Limb (tissue), 2 donors: ENCODE measurements at regions not wholly inside any gene's neighbourhood (a gene's known extent, or its start where the extent isn't known, plus 50 kb on each side); places are given as distances from the start of the nearest gene placed in this dataset.
"Not testable (repeated sequence)": the region's sequence is repeated elsewhere in the genome, so short reads cannot be mapped to it uniquely, and the experiment has no call there.

Experiments
- DNase-seq, 2 donors: peaks; one replicate each; pipeline ENCODE4 v3.0.0-alpha.2; 2016; ENCODE audit errors: extremely low spot score in 2 of 2

DNA sequence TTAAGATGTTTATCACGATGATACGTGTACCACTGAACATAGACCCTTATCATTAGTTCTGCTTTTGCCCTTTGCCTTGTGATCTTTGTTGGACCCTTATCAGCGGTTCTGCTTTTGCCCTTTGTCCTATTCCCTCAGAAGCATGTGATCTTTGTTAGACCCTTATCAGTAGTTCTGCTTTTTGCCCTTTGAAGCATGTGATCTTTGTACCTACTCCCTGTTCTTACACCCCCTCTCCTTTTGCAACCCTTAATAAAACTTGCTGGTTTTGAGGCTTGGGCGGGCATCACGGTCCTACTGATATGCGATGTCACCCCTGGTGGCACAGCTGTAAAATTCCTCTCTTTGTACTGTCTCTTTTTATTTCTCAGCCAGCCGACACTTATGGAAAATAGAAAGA is 117.0 kb downstream of the SDHAF3 start:
- not testable (repeated sequence) for DNase-seq

DNA sequence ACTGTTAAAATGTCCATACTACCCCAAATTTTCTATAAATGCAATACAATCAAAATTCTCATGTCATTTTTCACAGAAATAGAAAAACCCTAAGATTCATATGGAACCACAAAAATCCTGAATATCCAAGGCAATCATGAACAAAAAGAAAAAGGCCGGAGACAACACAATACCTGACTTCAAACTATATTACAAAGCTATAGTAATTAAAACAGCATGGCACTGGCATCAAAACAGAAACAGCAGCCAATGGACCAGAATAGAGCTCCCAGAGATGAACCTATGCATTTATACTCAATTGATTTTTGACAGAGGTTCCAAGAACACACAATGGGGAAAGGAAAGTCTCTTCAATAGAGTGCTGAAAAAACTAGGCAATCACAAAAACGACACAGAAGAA is 128.8 kb downstream of the SDHAF3 start:
- DNase-seq: no peak

DNA sequence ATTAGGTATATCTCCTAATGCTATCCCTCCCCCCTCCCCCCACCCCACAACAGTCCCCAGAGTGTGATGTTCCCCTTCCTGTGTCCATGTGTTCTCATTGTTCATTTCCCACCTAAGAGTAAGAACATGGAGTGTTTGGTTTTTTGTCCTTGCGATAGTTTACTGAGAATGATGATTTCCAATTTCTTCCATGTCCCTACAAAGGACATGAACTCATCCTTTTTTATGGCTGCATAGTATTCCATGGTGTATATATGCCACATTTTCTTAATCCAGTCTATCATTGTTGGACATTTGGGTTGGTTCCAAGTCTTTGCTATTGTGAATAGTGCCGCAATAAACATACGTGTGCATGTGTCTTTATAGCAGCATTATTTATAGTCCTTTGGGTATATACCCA is 140.7 kb downstream of the SDHAF3 start:
- DNase-seq: not testable (repeated sequence)

DNA sequence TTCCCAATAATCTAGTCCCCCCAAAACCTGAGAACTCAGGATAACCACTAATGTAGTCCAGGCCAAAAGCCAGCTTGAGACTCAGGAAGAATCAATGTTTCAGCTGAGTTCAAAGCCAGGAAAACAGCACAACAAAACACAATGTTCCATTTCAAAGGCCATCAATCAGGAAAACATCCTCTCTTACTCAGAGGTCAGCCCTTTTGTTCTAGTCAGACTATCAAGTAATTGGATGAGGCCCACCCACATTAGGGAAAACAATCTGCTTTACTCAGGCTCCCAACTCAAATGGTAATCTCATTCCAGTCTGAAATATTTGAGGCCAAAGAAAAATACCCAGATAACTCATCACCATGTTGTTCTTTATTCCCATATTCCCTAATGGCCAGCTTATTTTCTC is 152.2 kb downstream of the SDHAF3 start:
- DNase-seq: no peak

DNA sequence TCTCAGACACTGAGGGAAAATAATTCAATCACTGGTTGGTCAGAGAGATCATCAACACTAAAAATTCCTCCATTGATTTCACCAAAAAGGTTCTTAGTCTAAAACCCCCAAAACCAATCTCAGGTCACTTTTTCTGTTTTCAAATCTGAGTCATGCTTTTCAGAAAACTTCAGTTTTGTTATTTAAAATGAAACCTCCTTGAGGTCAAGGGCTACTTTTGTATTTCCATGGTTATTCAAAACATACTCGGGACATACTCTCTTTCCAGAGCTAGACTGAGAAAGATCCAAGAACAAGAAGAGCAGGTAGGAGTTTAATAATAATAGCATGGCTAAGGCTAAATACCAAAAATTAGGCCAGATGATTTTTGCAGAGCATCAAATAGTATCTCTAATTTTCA is 152.8 kb downstream of the SDHAF3 start:
- no peak for DNase-seq

DNA sequence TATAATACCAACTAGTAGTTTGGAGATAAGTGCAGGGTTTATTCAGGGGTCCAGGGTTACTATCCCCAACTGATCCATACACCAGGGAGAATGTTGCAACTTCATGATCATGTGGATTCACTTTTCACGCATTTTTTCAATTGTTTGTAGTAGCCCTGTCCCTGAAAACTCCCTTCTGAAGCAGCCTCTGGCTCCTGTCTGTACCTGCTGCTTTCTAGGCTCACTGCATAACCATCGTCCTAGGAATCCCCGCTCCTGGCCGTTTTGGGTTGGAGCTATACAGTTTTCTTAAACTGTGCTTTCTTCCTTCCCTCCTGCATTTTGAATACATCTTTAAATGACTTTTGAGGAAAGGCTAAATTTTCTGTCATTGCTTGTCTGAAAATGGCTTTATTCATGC is 154.1 kb downstream of the SDHAF3 start:
- DNase-seq: no peak

DNA sequence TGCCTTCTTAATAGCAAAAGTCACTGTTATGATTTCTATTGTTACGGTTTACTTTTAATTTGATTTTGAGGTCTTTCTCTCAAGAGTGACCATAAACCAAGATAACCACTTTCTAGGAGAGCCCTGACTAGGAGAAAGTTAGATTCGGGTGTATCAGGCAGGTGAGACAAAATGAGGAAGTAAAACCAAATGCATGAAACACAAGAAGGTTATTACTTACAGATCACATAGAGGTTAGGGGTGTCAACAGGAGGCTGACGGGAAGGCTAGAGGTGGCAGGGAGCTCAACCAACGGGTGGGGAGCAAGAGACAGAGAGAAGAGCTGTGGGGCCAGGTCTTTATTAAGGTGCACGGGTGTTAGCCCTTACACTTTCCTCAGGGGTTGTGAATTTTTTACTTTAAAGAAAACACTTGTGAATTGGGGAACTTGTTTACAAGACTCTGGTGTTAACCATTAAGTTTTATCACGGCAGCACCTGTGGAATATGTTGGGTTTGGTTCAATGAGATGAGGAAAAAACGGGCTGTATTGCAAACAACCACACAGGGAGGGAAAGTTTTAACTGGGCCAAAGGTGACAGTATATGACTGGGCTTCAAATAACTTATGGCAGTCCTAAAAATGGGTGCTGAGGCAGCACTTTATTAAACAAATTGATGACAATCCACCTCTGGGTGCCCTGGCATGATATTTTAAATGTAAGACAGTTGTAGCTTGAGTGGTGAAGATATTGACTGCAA is 154.9 kb downstream of the SDHAF3 start:
- no peak for DNase-seq

DNA sequence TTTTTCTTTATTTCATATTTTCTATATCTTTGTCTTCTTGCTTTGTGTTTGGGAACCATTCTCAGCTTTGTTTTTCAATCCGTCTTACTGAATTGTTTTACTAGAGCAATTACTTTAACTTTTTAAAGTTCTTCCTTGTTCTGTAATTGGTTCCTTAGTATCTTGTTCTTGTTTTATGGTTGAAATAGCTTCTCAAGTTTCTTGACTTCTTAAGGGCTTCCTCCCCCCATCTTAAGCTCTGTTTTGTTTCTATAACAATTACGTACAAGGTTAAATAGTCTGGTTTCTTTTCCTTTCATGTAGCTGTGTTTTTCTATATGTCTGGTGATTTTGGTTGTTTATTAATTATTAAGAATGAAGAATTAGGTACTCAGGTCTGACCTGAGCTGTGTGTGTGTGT is 158.0 kb downstream of the SDHAF3 start:
- DNase-seq: no peak

DNA sequence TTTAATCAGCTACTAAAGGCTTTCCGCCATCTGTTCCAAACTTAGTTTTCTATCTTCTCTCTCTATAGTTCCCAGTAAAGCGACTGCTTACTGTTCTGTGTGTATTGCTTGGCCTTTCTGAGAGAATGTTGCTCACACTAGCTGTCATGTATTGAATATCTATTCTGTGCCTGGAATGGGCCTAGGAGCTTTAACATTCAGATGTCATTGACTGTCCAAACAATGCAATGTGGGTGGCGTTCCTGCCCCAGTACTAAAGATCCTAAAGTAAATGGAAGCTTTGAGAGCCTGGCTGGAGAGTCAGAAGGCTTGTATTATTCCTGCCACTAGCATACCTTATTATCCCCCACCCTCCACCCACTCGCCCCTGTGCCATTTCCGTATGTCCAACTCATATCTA is 163.5 kb downstream of the SDHAF3 start:
- DNase-seq: no peak

DNA sequence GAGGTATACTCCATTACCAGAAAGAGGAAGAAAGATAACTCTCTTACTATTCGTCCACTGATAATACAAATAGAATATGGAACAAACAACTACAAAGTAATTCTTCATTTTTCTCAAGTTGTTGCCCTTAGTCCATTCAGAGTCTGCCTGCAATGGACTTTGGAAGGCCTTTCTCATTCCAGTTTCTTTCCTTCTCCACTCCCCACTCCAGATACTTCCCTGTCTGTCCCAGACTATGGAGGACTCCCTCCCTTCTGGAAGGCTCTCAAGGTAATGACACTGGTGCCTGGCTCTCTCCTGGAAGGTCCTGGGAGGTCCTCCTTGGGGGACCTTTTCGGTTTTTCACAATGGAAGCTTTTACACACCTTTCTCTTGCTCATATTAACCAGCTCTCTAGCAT is 167.8 kb downstream of the SDHAF3 start:
- no peak for DNase-seq

DNA sequence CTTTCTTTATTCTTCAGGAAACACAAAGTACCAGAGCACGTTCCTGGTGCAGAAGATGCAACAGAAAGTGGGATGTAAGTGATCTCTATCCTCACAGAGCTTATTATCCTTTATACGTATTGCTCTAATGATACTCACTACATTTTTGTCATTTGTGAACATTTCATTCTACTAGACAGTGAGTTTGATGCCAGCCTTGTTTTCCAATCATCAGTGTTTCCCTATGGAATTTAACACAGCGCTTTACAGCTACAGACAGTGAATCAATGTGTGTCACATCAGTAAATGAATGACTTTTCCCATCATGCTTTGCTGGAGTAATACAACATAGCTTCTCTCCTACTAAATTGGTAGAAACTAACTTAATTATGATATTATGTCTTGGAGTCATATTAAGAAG is 175.5 kb downstream of the SDHAF3 start:
- no peak for DNase-seq

DNA sequence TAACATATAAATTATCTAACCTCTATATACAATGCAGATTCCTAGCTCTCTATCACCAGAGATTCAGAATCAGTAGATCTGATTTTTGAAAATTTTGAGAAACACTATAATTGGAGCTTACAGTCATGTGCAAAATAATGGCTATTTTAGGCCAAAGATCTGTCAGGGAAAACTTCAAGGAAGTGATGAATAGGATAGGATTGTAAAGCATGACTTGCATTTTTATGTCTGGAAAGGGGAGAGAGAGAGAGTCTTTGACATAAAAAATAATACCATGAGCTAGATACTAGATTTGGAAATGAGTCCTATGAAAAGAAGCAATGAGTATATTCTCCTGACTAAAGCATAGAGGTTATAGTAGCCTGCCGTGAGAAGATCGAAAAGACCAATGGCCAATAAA is 181.1 kb downstream of the SDHAF3 start:
- DNase-seq: no peak

DNA sequence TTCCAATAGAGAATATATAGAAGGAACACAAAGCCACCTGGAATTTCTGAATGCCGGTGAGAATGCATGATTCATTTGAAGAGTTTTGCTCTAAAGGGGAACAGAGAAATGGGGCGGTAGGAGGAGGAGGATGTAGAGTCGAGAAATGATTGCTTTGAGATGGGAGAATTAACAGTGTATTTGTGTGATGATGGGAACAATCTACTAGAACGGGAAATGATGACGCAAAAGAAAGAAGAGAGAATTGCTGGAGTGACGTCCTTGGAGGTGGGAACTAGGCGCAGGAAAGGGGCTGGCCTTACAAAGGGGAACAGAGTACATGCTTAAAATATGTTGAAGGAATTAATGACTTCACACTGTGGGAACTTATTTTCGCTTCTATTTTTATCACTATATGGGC is 188.1 kb downstream of the SDHAF3 start:
- no peak for DNase-seq

DNA sequence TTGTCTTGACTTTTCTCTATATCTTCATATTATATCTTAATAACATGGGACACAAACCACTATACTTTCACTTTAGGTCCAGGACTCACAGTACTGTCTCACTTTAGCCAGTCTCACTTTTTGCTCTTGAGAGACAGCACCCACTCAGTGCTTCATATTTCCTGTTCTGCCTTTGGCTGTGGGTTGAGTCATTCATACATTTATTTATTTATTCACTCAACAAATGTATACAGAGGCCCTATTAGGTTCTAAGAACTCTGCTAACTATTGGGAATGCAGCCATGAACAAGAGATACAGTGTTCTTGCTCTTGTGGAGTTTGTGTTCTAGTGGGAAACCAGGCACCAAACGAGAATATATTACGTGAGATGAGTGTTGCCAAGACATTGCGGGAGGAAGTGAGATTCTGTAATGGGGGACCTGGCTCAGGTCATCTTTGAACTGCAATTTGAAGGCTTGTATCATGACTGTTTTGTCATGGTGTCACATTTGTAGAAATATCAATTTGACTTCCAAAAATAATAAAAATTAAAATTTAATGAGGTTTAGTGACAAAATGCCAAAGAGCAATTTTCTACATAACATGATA is 190.1 kb downstream of the SDHAF3 start:
- DNase-seq: no peak

DNA sequence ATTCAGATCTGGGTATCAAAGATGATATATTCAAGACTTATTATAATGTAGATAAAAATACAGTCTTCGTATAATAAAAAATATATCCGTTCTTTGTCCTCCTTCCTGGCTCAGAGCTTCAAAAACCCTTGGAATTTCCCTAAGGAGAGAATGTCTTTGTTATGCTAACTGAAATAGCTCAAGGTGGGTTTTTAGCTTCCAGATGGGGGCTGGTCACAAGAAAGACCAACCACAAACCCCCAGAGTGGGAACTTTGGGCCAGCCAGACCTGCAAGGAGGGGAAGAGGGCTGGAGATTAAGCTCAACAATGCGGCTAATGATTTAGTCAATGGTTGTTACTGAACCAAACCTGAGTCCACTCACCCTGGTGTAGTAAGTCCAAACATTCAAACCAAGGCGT is 196.4 kb downstream of the SDHAF3 start:
- DNase-seq: no peak

DNA sequence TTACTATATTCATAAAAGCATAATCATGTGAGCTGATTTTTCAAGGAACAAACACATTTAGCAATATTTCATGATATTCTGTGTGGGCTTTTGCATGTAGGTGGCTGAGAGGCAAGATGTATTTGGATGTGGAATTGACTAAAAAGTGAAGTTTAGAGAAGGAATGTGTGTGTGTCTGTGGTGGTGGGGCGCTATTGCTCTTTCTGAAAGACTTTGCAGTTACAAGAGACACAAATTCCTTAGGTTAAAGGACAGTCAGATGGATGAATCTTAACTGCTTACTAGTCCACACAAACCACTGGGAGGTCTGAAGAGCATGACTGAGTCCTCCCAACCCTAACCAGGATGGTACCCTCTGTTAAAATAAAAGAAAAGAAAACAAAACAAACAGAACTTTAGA is 200.1 kb downstream of the SDHAF3 start:
- no peak for DNase-seq

DNA sequence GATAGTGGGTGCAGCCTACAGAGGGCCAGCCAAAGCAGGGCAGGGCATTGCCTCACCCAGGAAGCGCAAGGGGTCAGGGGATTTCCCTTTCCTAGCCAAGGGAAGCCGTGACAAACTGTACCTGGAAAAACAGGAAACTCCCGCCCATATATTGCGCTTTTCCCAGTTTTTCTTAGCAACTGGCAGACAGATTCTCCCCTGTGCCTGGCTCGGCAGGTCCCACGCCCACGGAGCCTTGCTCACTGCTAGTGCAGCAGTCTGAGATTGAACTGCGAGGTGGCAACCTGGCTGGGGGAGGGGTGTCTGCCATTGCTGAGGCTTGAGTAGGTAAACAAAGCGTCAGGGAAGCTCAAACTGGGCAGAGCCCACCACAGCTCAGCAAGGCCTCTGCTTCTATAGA is 212.4 kb downstream of the SDHAF3 start:
- DNase-seq: not testable (repeated sequence)

DNA sequence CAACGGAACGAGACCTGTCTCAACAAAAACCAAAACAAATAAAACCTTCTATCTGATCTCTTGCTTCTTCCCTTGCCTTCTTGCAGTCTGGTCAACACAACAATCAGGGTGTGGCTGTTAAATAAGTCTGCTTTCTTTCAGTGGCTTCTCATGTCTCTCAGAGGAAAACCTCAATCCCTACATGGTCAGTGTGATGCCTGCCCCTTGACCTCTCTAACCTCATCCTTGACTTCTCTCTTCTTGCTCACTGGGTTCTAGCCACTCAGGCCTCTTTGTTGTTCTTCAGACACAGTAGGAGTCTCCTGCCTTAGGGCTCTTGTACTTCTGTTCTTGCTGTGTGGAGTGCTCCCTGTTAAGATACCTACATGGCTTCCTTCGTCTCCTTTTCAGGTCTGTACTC is 220.4 kb downstream of the SDHAF3 start:
- DNase-seq: no peak

DNA sequence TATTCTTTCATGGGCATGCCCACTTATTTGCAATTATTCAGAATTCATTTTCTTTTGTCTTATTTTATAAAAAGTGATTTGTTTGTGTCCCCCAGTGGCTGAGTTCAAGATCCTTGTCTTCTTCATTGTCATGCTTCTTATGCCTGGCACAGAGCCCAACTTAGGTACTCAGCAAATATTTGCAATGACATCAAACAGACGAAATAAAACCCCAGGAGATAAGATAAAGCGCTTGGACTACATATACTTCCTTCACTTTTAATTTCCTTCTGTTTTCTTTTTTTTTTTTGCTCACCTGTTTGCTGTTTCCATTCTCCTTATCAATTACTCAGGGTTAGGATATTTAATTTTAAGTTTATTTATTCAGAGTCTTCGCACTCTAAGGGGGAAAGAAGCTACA is 225.0 kb downstream of the SDHAF3 start:
- no peak for DNase-seq

DNA sequence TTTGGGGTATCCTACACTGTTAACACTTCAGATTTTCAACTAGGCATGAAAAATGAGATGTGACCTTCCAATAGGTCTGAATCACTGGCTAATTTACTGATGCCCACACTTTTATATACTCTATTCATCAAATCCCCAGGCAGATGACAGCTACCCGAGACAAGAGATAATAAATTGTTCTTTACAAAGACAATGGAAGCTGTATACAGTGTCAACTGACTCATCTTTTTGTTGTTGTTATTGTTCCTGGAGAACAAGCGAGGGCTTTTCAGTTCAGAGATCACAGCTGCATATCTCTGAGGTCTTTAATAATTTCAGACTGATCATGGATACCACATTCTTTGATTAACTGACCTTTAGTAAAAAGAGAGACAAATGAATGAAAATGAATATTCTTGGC is 228.9 kb downstream of the SDHAF3 start:
- DNase-seq: no peak

DNA sequence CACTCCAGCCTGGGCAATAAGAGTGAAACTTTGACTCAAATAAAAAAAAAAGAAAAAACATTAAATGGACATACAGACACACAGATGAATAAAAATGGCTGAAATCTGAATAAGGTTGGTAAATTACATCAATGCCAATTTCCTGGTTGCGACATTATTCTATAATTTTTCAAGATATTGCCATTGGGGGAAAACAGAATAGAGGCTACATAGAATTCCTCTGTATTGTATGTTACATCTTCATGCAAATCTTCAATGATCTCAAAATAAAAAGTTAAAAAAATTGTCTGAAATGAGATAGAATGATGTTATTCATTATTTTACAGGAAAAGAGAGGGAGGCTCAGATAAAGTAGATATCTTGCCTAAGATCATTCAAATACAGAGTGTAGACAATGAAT is 234.0 kb downstream of the SDHAF3 start:
- DNase-seq: no peak

DNA sequence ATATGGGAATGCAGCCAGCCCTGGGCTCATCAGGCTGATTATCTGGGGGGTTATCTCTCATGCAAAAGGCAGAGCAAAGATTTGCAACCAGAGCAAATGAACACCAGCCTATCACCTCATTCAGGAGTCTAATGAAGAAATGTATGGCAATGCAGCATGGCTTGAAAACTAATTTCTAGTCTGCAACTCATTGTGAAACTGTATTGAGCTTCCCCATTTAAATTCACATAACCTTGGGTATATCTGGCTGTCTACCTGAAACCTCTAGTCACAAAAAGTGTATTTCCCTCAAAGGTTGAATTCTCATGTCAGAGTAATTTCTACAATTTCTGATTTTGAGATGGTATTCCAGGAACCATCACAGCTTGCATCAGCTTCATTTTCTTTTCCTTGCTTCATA is 240.0 kb downstream of the SDHAF3 start:
- no peak for DNase-seq

DNA sequence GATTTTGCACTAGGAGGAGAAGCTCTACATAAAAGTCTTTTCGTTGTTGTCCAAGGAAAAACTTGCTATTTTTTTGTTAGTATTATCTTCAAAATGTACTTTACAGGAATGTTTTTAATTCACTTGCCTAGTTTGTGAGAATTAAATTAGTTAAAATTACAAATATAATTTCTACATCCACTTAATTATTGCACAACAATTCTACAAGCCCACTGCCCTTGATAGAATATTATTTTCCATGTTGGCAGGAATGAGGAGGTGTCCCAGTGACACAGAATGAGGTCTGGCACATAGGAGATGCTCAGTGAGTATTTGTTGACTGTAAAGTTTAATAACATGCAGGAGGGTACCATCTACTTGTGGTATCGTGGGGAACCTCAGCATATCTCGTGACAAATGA is 255.4 kb downstream of the SDHAF3 start:
- no peak for DNase-seq

DNA sequence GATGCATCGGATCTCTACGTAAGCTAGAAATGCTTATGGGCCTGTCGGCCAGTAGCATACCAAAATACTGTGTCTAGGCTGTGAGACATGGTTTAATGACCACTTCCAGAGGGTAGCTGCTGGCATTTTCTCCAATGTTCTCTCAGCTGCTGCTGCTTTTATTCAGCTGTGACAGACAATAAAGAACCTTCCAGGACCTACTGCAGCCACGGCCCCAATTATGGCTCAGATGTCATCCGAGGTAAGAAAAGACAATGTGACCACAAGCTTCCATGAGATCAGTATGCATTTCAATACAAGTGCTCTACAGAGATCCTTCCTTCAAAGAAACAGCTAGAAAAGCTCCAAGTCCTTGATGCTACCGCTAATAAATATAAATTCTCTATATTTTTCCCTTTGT is 256.2 kb downstream of the SDHAF3 start:
- no peak for DNase-seq
